GM18951 (cell line): ENCODE measurements at regions not wholly inside any gene's neighbourhood (a gene's known extent, or its start where the extent isn't known, plus 50 kb on each side); places are given as distances from the start of the nearest gene placed in this dataset.

Source experiments
- POLR2A ChIP-seq: IDR thresholded peaks from 4 replicates; pipeline ENCODE4 v1.6.1; 2011; ENCODE audit warnings: mild to moderate bottlenecking; ENCODE audit not compliant: insufficient read length, insufficient read depth; ENCODE audit errors: extremely low read depth
- in situ Hi-C: fragments of 300-500 bp; cut with MboI; formaldehyde crosslinking; loops from one replicate; pipeline ENCODE4 v1.12.0; 2022; ENCODE audit warnings: low sequenced_read_pairs, mixed read lengths, inconsistent platforms; ENCODE audit not compliant: unreplicated experiment

DNA sequence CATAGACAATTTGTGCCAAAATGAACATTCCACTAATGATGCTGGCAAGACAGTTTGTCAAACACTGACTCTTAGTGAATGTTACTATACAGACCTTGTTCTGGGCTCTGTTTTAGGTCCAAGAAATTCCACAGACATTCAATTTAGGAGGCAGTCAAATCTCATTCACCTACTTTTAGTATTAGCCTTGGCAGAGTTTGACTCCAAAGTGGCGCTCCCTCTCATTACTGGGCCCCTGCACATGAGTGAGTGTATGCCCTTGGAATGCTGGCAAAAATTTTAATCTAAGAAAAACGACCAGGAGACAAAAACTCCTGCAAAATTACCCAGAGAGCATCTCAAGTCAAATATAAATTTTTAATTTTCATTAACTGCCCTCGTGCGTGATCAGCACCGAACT is 94.9 kb upstream of the SLC27A6 start:
- TF ChIP-seq POLR2A, result no peak
- in situ Hi-C loops, result no loop called here

DNA sequence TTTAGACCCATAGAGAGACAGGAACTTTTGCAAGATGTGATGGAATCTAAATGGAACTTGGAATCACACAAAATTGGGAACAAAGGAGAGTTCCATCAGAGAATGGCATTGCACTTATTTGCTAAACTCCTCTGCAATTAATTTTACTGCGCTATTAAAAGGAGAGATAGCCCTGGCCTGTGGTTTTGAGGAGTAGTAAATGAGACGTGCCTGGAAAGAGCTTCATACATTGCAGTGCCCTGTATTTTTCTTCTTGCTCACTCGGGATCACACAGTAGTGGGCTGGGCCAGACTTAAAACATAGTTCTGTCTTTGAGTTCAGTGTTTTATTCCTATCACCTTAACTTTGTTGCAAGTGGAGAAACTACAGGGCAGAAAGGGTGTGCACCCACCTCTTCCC is 94.4 kb upstream of the SLC27A6 start:
- no peak for TF ChIP-seq POLR2A
- in situ Hi-C loops, result no loop called here

GRCh38 chr5:128876569-128877382 is 88.5 kb upstream of the SLC27A6 start:
- in situ Hi-C loops, result no loop called here

DNA sequence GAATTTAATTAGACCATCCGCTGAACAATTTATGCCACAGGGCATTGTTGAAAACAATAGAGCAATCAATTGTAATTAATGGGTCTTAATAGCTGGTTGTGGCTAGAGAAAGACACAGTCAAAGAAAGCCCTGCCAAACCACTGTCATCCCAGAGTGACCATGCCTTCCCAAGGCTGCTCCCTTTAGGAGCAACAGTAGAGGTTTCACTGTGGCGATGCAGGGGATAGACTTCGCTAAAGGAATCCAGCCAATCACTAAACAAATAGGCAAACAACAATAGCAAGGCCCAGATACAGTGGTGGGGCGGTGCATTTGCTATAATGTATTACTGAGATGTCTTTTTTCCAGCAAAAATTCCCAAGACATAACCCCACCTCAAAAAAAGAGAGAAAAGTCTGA is 87.8 kb upstream of the SLC27A6 start:
- in situ Hi-C loops, result no loop called here
- no peak for TF ChIP-seq POLR2A

More at GRCh38 chr5:128876569-128877382, 88.5 kb upstream of the SLC27A6 start:
- TF ChIP-seq POLR2A, result no peak

DNA sequence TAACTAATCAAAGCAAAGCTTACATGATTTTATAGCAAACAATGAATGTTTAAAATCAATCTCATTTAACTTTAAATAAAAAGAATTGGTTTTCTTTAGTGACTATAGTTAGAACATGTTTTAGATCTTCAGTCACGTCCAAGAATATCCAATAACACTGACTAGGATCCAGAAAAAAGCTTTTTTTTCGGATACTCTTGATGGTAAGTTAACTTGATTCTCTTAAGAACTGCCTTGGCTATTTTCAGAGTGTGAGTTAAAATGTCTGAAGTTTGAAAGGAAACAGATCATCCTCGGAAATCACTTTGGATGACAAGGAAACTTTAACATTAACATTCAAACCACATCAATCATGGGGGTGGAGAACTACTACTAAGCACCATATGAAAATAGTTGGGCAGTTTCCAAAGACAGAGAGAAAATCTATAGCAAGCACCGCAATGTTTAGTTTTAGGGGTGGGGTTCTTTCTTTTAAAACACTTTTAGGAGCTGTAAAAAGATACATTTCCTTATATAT is 83.7 kb upstream of the SLC27A6 start:
- in situ Hi-C loops, result no loop called here
- TF ChIP-seq POLR2A, result no peak

DNA sequence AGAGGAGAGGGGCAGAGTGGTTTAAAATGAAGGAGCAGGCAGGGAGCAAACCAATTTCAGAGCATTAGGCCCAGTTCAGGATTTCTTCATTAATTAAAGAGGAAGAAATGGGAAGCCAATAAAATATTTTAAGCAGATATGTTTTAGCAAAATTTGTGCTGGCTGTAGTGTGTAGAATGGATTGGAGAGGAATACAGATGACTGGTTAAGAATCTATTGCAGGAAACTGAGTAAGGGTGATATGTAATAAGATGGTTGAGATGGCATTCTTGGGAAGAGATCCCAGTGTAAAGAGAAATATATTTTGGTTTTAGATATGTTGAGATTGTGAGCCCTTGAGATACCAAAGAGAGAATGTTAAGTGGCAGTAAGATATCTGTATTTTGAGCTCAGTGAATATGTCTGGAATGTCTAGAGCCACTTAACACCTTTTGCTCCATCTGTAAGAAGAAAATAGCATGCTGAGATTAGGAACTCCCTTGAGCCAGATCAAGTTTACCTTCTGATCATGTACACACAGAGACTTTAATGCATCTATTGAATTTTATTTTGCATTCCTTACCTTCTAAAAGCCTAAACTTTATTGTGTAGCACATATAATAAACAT is 79.5 kb upstream of the SLC27A6 start:
- no peak for TF ChIP-seq POLR2A
- in situ Hi-C loops, result no loop called here

DNA sequence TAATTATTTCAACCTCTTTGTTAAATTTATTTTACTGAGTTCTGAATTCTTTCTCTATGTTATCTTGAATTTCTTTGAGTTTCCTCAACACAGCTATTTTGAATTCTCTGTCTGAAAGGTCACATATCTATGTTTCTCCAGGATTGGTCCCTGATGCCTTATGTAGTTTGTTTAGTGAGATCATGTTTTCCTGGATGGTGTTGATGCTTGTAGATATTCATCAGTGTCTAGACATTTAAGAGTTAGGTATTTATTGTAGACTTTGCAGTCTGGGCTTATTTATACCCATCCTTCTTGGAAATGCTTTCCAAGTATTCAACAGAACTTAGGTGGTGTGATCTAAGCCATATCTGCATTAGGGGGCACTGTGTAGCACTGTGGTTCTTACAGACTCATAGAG is 70.2 kb upstream of the SLC27A6 start:
- no peak for TF ChIP-seq POLR2A
- in situ Hi-C loops, result no loop called here

- TF ChIP-seq POLR2A, result no peak
- in situ Hi-C loops, result no loop called here
These were observed 68.6 kb upstream of the SLC27A6 start for GRCh38 chr5:128896675-128897074.

GRCh38 chr5:128903550-128903949 is 61.7 kb upstream of the SLC27A6 start:
- in situ Hi-C loops, result loop anchor here (25.0 kb wide), 2 partner anchors 234 to 859 kb away; no protein-coding TSS in a partner anchor
- TF ChIP-seq POLR2A, result no peak

GRCh38 chr5:128904805-128905567 is 60.3 kb upstream of the SLC27A6 start:
- in situ Hi-C loops, result loop anchor here (25.0 kb wide), 2 partner anchors 232 to 857 kb away; no protein-coding TSS in a partner anchor
- no peak for TF ChIP-seq POLR2A

GRCh38 chr5:128905568-128906110 is 59.6 kb upstream of the SLC27A6 start:
- no peak for TF ChIP-seq POLR2A
- in situ Hi-C loops, result loop anchor here (25.0 kb wide), 2 partner anchors 232 to 857 kb away; no protein-coding TSS in a partner anchor

GRCh38 chr5:128913551-128913950 is 51.7 kb upstream of the SLC27A6 start:
- in situ Hi-C loops, result loop anchor here (25.0 kb wide), 2 partner anchors 224 to 849 kb away; no protein-coding TSS in a partner anchor
- TF ChIP-seq POLR2A, result no peak
